Stomach (tissue), 8 donors: ENCODE measurements at regions not wholly inside any gene's neighbourhood (a gene's known extent, or its start where the extent isn't known, plus 50 kb on each side); places are given as distances from the start of the nearest gene placed in this dataset.

Experiments used
- DNase-seq, 2 donors: peaks; one replicate each; pipeline versions ENCODE4 v3.0.0 to v3.0.0-alpha.2; 2013 to 2019
- H3K27ac ChIP-seq, 5 donors: fragments of 200-600 bp in 4 of 5; sonication (generic) in 4 of 5; one replicate each; pipeline ENCODE4 v1.5.1; 2013 to 2019; ENCODE audit warnings: mild to moderate bottlenecking in 1 of 5, moderate library complexity in 1 of 5
- H3K27me3 ChIP-seq, 3 donors: fragments of 200-600 bp; sonication (generic); one replicate each; pipeline ENCODE4 v1.5.1; 2017 to 2019; ENCODE audit warnings: mixed run types in 1 of 3
- H3K36me3 ChIP-seq, 4 donors: fragments of 200-600 bp; sonication (generic); 1 replicate in 3 of 4; 2 replicates in 1 of 4; pipeline ENCODE4 v1.5.1; 2016 to 2019
- H3K4me1 ChIP-seq, 4 donors: fragments of 200-600 bp; sonication (generic); one replicate each; pipeline ENCODE4 v1.5.1; 2016 to 2019
- H3K4me3 ChIP-seq, 4 donors: fragments of 200-600 bp; sonication (generic) in 3 of 4; one replicate each; pipeline ENCODE4 v1.5.1; 2016 to 2019; ENCODE audit warnings: mild to moderate bottlenecking in 1 of 4
- H3K9me3 ChIP-seq, 4 donors: fragments of 200-600 bp; sonication (generic); one replicate each; pipeline ENCODE4 v1.5.1; 2016 to 2019
- CTCF ChIP-seq, 7 experiments: fragments of 450-650 bp in 4 of 7; fragments of 200-600 bp in 3 of 7; sonication (generic) in 3 of 7; IDR thresholded peaks; one replicate each; pipeline ENCODE4 v1.5.1; 2016 to 2019; ENCODE audit warnings: antibody characterized with exemption in 7 of 7, control low read depth in 2 of 7, mild to moderate bottlenecking in 1 of 7
- EP300 ChIP-seq: sonication (generic); formaldehyde crosslinking; IDR thresholded peaks from one replicate; pipeline ENCODE4 v1.6.1; 2017; ENCODE audit warnings: antibody characterized with exemption
- POLR2A ChIP-seq, 4 donors: fragments of 450-650 bp; IDR thresholded peaks; one replicate each; pipeline ENCODE4 v1.6.1; 2016; ENCODE audit warnings: antibody characterized with exemption in 4 of 4, control low read depth in 2 of 4, mild to moderate bottlenecking in 1 of 4, moderate library complexity in 1 of 4
- POLR2AphosphoS5 ChIP-seq, 3 donors: sonication (generic); formaldehyde crosslinking; IDR thresholded peaks; one replicate each; pipeline ENCODE4 v1.6.1; 2016; ENCODE audit warnings: antibody characterized with exemption in 3 of 3
- WGBS, 5 donors: extraction: QIAGEN DNeasy Blood & Tissue Kit in 3 of 5; methylation state at CpG; one replicate each; pipeline versions ENCODE4 v1.1.5 to v1.1.7; 2013 to 2018; 5-methylcytosine and 5-hydroxymethylcytosine counted together
- intact Hi-C: fragments of 100-400 bp; cut with DNase I; formaldehyde crosslinking; loops from one replicate; pipeline ENCODE4 v1.15.1; 2023; ENCODE audit warnings: low total_unique reads
- donor health status: healthy with polysubstance abuse.
- donor health status: Bipolar disorder and iron deficiency.
- donor health status: healthy.

- Histone ChIP-seq H3K27ac (no peak overlapping the region), H3K4me3 (no peak overlapping the region), H3K9me3 (peaks cover 0 to 5% (median 0%) of the 10 kb centered on the region in 4 donors), H3K27me3 (no peaks in the 10 kb centered on the region), H3K4me1 (no peaks in the 10 kb centered on the region), H3K36me3 (no peaks in the 10 kb centered on the region)
- 27 to 50% (median 45%) methylated on average over 2 of the region's 2 CpGs for WGBS, 5 donors
- no peak for TF ChIP-seq EP300
- TF ChIP-seq POLR2A (IDR thresholded peaks at IDR 0.05): no peak
- TF ChIP-seq POLR2AphosphoS5 (IDR thresholded peaks at IDR 0.05): no peak
- no peak for TF ChIP-seq CTCF (IDR thresholded peaks at IDR 0.05)
- intact Hi-C loops: no loop called here
- no peak for DNase-seq
Observed at GRCh38 chr5:68359699-68360098, 144.1 kb downstream of the PIK3R1 start.

- DNase-seq: no peak
- H3K27ac ChIP-seq: no peak overlapping the region
- WGBS, 5 donors: 88 to 100% (median 91%) methylated on average over 1 of the region's 1 CpG
- TF ChIP-seq POLR2AphosphoS5 (IDR thresholded peaks at IDR 0.05) (no peak), POLR2A (IDR thresholded peaks at IDR 0.05) (no peak), CTCF (IDR thresholded peaks at IDR 0.05) (no peak), EP300 (no peak)
- H3K9me3 ChIP-seq: peaks cover 0 to 5% (median 0%) of the 10 kb centered on the region in 4 donors
- no peaks in the 10 kb centered on the region for H3K36me3 ChIP-seq
- no peaks in the 10 kb centered on the region for H3K27me3 ChIP-seq
- no peaks in the 10 kb centered on the region for H3K4me1 ChIP-seq
- intact Hi-C loops: no loop called here
- no peak overlapping the region for H3K4me3 ChIP-seq
Observed at GRCh38 chr5:68362331-68362730, 146.8 kb downstream of the PIK3R1 start.

GRCh38 chr5:68365889-68366288, 150.3 kb downstream of the PIK3R1 start:
- 97 to 100% (median 97%) methylated on average over 1 of the region's 1 CpG for WGBS, 5 donors
- intact Hi-C loops: no loop called here
- Histone ChIP-seq H3K9me3 (peaks cover 0 to 5% (median 0%) of the 10 kb centered on the region in 4 donors), H3K36me3 (no peaks in the 10 kb centered on the region), H3K27me3 (no peaks in the 10 kb centered on the region), H3K27ac (no peak overlapping the region), H3K4me1 (peaks cover 0 to 6% (median 0%) of the 10 kb centered on the region in 4 donors), H3K4me3 (no peak overlapping the region)
- no peak for DNase-seq
- TF ChIP-seq POLR2AphosphoS5 (IDR thresholded peaks at IDR 0.05) (no peak), EP300 (no peak), POLR2A (IDR thresholded peaks at IDR 0.05) (no peak), CTCF (IDR thresholded peaks at IDR 0.05) (no peak)

- peaks cover 0 to 6% (median 0%) of the 10 kb centered on the region in 4 donors for H3K4me1 ChIP-seq
- WGBS, 5 donors: 74 to 91% (median 82%) methylated on average over 2 of the region's 2 CpGs
- TF ChIP-seq POLR2A (IDR thresholded peaks at IDR 0.05) (no peak), CTCF (IDR thresholded peaks at IDR 0.05) (no peak), EP300 (no peak), POLR2AphosphoS5 (IDR thresholded peaks at IDR 0.05) (no peak)
- H3K27ac ChIP-seq: no peak overlapping the region
- DNase-seq: no peak
- peaks cover 0 to 5% (median 0%) of the 10 kb centered on the region in 4 donors for H3K9me3 ChIP-seq
- intact Hi-C loops: no loop called here
- H3K4me3 ChIP-seq: no peak overlapping the region
- no peaks in the 10 kb centered on the region for H3K27me3 ChIP-seq
- H3K36me3 ChIP-seq: no peaks in the 10 kb centered on the region
Observed at GRCh38 chr5:68367287-68367686, 151.7 kb downstream of the PIK3R1 start.
